ENCODE measurements at regions not wholly inside any gene's neighbourhood (a gene's known extent, or its start where the extent isn't known, plus 50 kb on each side); places are given as distances from the start of the nearest gene placed in this dataset.

- TF ChIP-seq CTCF (IDR thresholded peaks at IDR 0.05) = no peak
- Histone ChIP-seq H3K4me3 (no peak overlapping the region), H3K9me3 (no peaks in the 10 kb centered on the region), H3K27me3 (no peaks in the 10 kb centered on the region), H3K4me1 (no peaks in the 10 kb centered on the region), H3K27ac (no peak overlapping the region), H3K36me3 (no peaks in the 10 kb centered on the region)
- ATAC-seq (no peak), FAIRE-seq (no peak), DNase-seq (no peak)
- intact Hi-C loops (cut with DNase I) = no loop called here
- 75 to 77% methylated on average over 3 of the region's 3 CpGs for WGBS, 2 donors
Measured at GRCh38 chr5:56601641-56602071, 213.7 kb upstream of the MAP3K1 start.

- H3K36me3 ChIP-seq = no peaks in the 10 kb centered on the region
- TF ChIP-seq CTCF (IDR thresholded peaks at IDR 0.05) = no peak
- H3K27ac ChIP-seq = no peak overlapping the region
- no peaks in the 10 kb centered on the region for H3K27me3 ChIP-seq
- H3K9me3 ChIP-seq = no peaks in the 10 kb centered on the region
- intact Hi-C loops (cut with DNase I) = no loop called here
- no peaks in the 10 kb centered on the region for H3K4me1 ChIP-seq
- no peak overlapping the region for H3K4me3 ChIP-seq
- no peak for DNase-seq
- FAIRE-seq = no peak
- ATAC-seq = no peak
Measured at GRCh38 chr5:56598941-56599340, 216.4 kb upstream of the MAP3K1 start.

GRCh38 chr5:56596155-56596554 lies 219.2 kb upstream of the MAP3K1 start:
- H3K27me3 ChIP-seq = no peaks in the 10 kb centered on the region
- FAIRE-seq (no peak), DNase-seq (no peak), ATAC-seq (no peak)
- no peak overlapping the region for H3K27ac ChIP-seq
- WGBS, 2 donors = 86% methylated on average over 4 of the region's 4 CpGs
- no peaks in the 10 kb centered on the region for H3K9me3 ChIP-seq
- H3K4me3 ChIP-seq = no peak overlapping the region
- no peaks in the 10 kb centered on the region for H3K36me3 ChIP-seq
- TF ChIP-seq CTCF (IDR thresholded peaks at IDR 0.05) = no peak
- intact Hi-C loops (cut with DNase I) = no loop called here
- H3K4me1 ChIP-seq = no peaks in the 10 kb centered on the region

- no peak for DNase-seq
- no peaks in the 10 kb centered on the region for H3K36me3 ChIP-seq
- no peak for FAIRE-seq
- no peak overlapping the region for H3K4me3 ChIP-seq
- no peaks in the 10 kb centered on the region for H3K27me3 ChIP-seq
- no peak for ATAC-seq
- intact Hi-C loops (cut with DNase I) = no loop called here
- no peaks in the 10 kb centered on the region for H3K9me3 ChIP-seq
- H3K27ac ChIP-seq = no peak overlapping the region
- TF ChIP-seq CTCF (IDR thresholded peaks at IDR 0.05) = no peak
- WGBS, 2 donors = 90 to 92% methylated on average over 2 of the region's 2 CpGs
- no peaks in the 10 kb centered on the region for H3K4me1 ChIP-seq
Measured at GRCh38 chr5:56595566-56595965, 219.8 kb upstream of the MAP3K1 start.

- WGBS, 2 donors = 81 to 85% methylated on average over 3 of the region's 3 CpGs
- Histone ChIP-seq H3K27ac (no peak overlapping the region), H3K4me3 (no peak overlapping the region), H3K27me3 (no peaks in the 10 kb centered on the region), H3K4me1 (no peaks in the 10 kb centered on the region), H3K36me3 (no peaks in the 10 kb centered on the region), H3K9me3 (no peaks in the 10 kb centered on the region)
- DNase-seq (no peak), FAIRE-seq (no peak), ATAC-seq (no peak)
- TF ChIP-seq CTCF (IDR thresholded peaks at IDR 0.05) = no peak
- intact Hi-C loops (cut with DNase I) = no loop called here
Measured at GRCh38 chr5:56594792-56595191, 220.6 kb upstream of the MAP3K1 start.
